T-helper 17 cell (primary cell): ENCODE measurements at regions not wholly inside any gene's neighbourhood (a gene's known extent, or its start where the extent isn't known, plus 50 kb on each side); places are given as distances from the start of the nearest gene placed in this dataset.
"Not testable (repeated sequence)": the region's sequence is repeated elsewhere in the genome, so short reads cannot be mapped to it uniquely, and the experiment has no call there.

ENCODE experiments used
- ATAC-seq: fragments of 150-1000 bp; cut with Tn5 transposase; 2 replicates; pipeline ENCODE4 v1.10.0; 2021; ENCODE audit warnings: mild to moderate bottlenecking, moderate library complexity
- DNase-seq, 3 donors: peaks; one replicate each; pipeline versions ENCODE4 v3.0.0 to v3.0.0-alpha.2; 2020 to 2021
- H3K9me3 ChIP-seq: one replicate; pipeline ENCODE4 v1.7.0; 2013; ENCODE audit warnings: low read length, mild to moderate bottlenecking; ENCODE audit not compliant: control insufficient read depth, poor library complexity, severe bottlenecking
- H3K27ac Mint-ChIP-seq: one replicate; pipeline ENCODE4 v1.8.0; 2022; ENCODE audit warnings: mild to moderate bottlenecking, moderate library complexity, mixed read lengths
- H3K27me3 Mint-ChIP-seq: one replicate; pipeline ENCODE4 v1.8.0; 2022; ENCODE audit warnings: mixed read lengths
- H3K36me3 Mint-ChIP-seq: one replicate; pipeline ENCODE4 v1.8.0; 2022; ENCODE audit warnings: low read depth, mixed read lengths
- H3K4me1 Mint-ChIP-seq: one replicate; pipeline ENCODE4 v1.8.0; 2022; ENCODE audit warnings: mild to moderate bottlenecking, mixed read lengths
- H3K4me3 Mint-ChIP-seq: one replicate; pipeline ENCODE4 v1.8.0; 2022; ENCODE audit warnings: mild to moderate bottlenecking, moderate library complexity, mixed read lengths

- H3K9me3 ChIP-seq, result no peaks in the 10 kb centered on the region
- Mint-ChIP-seq H3K4me3 (peak overlapping the region; percentile 73), H3K27me3 (peaks cover 15% of the 10 kb centered on the region), H3K36me3 (peaks cover 4% of the 10 kb centered on the region), H3K27ac (no peak overlapping the region), H3K4me1 (peaks cover 2% of the 10 kb centered on the region)
- ATAC-seq (no peak), DNase-seq (no peak)
Measured at GRCh38 chr3:174441588-174442301, 417.4 kb upstream of the NAALADL2 start.

- Mint-ChIP-seq H3K27me3 (peaks cover 15% of the 10 kb centered on the region), H3K4me1 (peaks cover 2% of the 10 kb centered on the region), H3K27ac (no peak overlapping the region), H3K4me3 (no peak overlapping the region), H3K36me3 (peaks cover 4% of the 10 kb centered on the region)
- DNase-seq (no peak), ATAC-seq (no peak)
- no peaks in the 10 kb centered on the region for H3K9me3 ChIP-seq
Measured at GRCh38 chr3:174442302-174442682, 416.8 kb upstream of the NAALADL2 start.

GRCh38 chr3:174444391-174444790 lies 414.7 kb upstream of the NAALADL2 start:
- Mint-ChIP-seq H3K4me1 (peaks cover 2% of the 10 kb centered on the region), H3K36me3 (peaks cover 4% of the 10 kb centered on the region), H3K27me3 (peaks cover 14% of the 10 kb centered on the region), H3K4me3 (no peak overlapping the region), H3K27ac (no peak overlapping the region)
- ATAC-seq, result no peak
- no peaks in the 10 kb centered on the region for H3K9me3 ChIP-seq
- DNase-seq, result no peak

DNA sequence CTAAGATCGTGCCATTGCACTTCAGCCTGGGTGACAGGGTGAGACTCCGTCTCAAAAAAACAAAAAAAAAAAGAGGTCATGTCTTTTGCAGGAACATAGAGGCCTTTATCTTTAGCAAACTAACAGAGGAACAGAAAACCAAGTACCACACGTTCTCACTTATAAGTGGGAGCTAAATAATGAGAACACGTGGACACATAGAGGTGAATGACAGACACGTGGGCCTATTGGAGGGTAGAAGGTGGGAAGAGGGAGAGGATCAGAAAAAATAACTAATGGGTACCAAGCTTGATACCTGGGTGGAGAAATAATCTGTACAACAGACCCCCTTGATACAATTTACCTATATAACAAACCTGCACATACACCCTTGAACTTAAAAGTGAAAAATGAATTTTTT lies 401.4 kb upstream of the NAALADL2 start:
- H3K36me3 Mint-ChIP-seq, result no peaks in the 10 kb centered on the region

DNA sequence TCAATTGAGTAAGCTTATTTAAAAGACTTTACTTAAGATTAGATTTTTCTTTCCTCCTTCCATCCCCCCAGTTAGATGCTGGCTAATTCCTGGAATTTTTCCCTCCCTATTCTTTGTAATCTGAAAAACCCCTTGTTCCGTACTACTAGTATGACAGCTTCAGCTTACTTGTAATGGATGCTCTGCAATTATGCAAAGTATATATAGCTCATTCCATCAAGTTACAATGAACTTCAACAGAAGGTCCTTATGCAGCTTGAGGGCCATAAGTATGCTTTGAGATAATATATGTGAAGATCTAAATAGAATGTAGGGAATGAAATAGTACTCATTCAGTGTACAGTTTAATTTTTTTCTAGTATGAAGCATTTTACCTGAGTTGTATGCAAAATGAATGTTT lies 398.3 kb upstream of the NAALADL2 start:
- H3K27me3 Mint-ChIP-seq, result no peaks in the 10 kb centered on the region
- H3K4me3 Mint-ChIP-seq, result no peak overlapping the region
- no peaks in the 10 kb centered on the region for H3K4me1 Mint-ChIP-seq
- no peak for ATAC-seq
- no peaks in the 10 kb centered on the region for H3K36me3 Mint-ChIP-seq
- no peak for DNase-seq
- H3K27ac Mint-ChIP-seq, result no peak overlapping the region
- H3K9me3 ChIP-seq, result no peaks in the 10 kb centered on the region

More for the DNA sequence above, 401.4 kb upstream of the NAALADL2 start:
- H3K27me3 Mint-ChIP-seq, result no peaks in the 10 kb centered on the region
- H3K27ac Mint-ChIP-seq, result no peak overlapping the region
- DNase-seq, result no peak
- H3K4me1 Mint-ChIP-seq, result no peaks in the 10 kb centered on the region
- peaks cover 3% of the 10 kb centered on the region for H3K9me3 ChIP-seq
- no peak for ATAC-seq
- no peak overlapping the region for H3K4me3 Mint-ChIP-seq

DNA sequence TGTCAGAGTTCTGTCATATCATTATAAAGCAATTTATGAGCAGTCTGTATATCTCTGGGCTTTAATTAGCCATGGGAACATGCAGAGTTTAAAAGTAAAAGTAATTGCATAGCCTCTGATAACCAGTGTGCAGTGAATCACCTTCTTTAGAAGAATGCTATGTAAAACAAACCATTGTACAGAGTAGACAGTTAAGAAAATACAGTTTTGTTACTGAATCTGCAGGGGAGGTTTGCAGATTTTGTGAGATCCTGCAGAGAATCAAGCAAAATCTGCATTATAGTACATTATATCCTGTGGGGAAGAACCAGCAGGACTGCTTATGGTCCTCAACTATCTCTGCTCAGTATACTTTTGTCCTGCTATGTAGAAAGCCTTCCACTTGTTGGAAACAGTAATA lies 396.2 kb upstream of the NAALADL2 start:
- no peak for DNase-seq
- Mint-ChIP-seq H3K27me3 (no peaks in the 10 kb centered on the region), H3K4me3 (no peak overlapping the region), H3K36me3 (no peaks in the 10 kb centered on the region), H3K27ac (no peak overlapping the region), H3K4me1 (no peaks in the 10 kb centered on the region)
- ATAC-seq, result no peak
- H3K9me3 ChIP-seq, result no peaks in the 10 kb centered on the region

GRCh38 chr3:174465177-174465576 lies 394.0 kb upstream of the NAALADL2 start:
- no peak for ATAC-seq
- no peak overlapping the region for H3K27ac Mint-ChIP-seq
- no peaks in the 10 kb centered on the region for H3K4me1 Mint-ChIP-seq
- H3K4me3 Mint-ChIP-seq, result no peak overlapping the region
- H3K9me3 ChIP-seq, result no peaks in the 10 kb centered on the region
- no peaks in the 10 kb centered on the region for H3K27me3 Mint-ChIP-seq
- H3K36me3 Mint-ChIP-seq, result no peaks in the 10 kb centered on the region
- DNase-seq, result no peak

- DNase-seq, result no peak
- no peaks in the 10 kb centered on the region for H3K36me3 Mint-ChIP-seq
- no peak overlapping the region for H3K27ac Mint-ChIP-seq
- H3K4me3 Mint-ChIP-seq, result no peak overlapping the region
- no peak for ATAC-seq
- H3K4me1 Mint-ChIP-seq, result no peaks in the 10 kb centered on the region
- no peaks in the 10 kb centered on the region for H3K9me3 ChIP-seq
- no peaks in the 10 kb centered on the region for H3K27me3 Mint-ChIP-seq
Measured at GRCh38 chr3:174466471-174467054, 392.6 kb upstream of the NAALADL2 start.

DNA sequence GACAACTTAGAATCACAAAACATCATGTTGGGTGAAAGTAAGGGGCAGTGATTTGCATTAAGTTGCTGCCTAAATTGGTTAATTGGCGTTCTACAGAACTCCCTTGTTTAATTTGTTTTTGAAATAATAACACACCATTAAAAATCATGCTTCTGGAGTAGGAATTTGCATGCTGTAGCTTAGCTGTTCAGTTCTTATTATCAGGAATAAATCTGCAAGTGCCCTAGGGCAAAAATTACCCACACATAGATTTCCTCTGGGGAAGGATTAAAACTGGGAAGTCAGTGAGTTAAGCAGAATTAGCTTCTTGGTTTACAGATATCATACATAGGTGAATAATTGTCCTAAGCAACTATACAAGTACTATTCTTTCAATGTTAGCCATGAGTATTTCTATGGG lies 381.6 kb upstream of the NAALADL2 start:
- H3K27ac Mint-ChIP-seq, result no peak overlapping the region
- ATAC-seq (no peak), DNase-seq (no peak)
- H3K36me3 Mint-ChIP-seq, result no peaks in the 10 kb centered on the region
- no peaks in the 10 kb centered on the region for H3K27me3 Mint-ChIP-seq
- H3K9me3 ChIP-seq, result no peaks in the 10 kb centered on the region
- H3K4me3 Mint-ChIP-seq, result no peak overlapping the region
- no peaks in the 10 kb centered on the region for H3K4me1 Mint-ChIP-seq

DNA sequence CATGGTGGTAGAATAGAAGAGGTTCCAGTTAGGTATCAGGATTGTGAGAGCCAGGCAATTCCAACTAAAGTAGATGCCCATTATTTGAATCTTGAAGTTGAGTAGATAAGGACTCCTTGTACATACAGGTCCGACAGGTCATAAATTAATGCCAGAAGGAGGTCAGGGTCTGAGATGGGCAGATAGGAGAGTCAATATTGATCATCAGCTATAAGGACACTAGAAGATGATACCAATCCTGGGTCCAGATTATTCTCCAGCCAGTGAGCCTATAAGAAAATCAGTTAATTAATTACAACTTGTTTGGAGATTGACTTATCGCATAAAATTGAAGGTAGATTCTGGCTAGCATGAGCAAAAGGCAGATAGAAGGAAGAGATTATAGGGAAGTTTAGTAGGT lies 378.4 kb upstream of the NAALADL2 start:
- H3K9me3 ChIP-seq, result no peaks in the 10 kb centered on the region
- no peak overlapping the region for H3K4me3 Mint-ChIP-seq
- DNase-seq (no peak), ATAC-seq (no peak)
- no peaks in the 10 kb centered on the region for H3K36me3 Mint-ChIP-seq
- no peak overlapping the region for H3K27ac Mint-ChIP-seq
- no peaks in the 10 kb centered on the region for H3K27me3 Mint-ChIP-seq
- H3K4me1 Mint-ChIP-seq, result no peaks in the 10 kb centered on the region

DNA sequence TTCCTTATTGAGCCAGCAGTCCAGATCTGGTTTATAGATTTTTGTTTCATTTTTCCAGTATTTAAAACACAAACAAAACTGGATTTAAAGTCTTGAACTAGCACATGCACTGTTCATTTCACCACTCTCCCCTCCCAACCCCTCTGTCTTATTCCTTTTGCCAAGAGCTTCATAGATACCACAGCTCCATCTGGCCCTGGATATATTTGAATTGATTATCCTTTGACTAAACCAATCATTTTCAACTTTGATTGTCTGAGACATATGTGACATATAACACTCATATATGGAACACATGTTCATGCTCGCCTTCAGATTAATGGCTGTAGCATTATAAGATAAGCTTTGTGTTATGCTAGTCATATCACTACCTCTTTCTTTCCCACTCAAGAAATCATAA lies 376.6 kb upstream of the NAALADL2 start:
- Mint-ChIP-seq H3K27me3 (no peaks in the 10 kb centered on the region), H3K36me3 (no peaks in the 10 kb centered on the region), H3K27ac (no peak overlapping the region), H3K4me1 (no peaks in the 10 kb centered on the region), H3K4me3 (no peak overlapping the region)
- ATAC-seq, result no peak
- H3K9me3 ChIP-seq, result no peaks in the 10 kb centered on the region
- no peak for DNase-seq

DNA sequence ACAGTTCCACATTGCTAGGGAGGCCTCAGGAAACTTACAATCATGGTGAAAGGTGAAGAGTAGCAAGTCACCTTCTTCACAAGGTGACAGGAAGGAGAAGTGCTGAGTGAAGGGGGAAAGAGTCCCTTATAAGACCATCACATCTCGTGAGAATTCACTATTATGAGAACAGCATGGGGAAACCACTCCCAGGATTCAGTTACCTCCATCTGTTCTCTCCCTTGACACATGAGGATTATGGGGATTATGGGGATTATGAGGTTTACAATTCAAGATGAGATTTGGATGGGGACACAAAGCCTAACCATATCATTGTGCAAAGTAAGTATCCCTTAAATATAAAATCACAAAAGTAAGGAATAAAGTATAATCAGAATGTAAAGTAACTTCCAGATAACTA lies 375.9 kb upstream of the NAALADL2 start:
- ATAC-seq (no peak), DNase-seq (no peak)
- H3K36me3 Mint-ChIP-seq, result no peaks in the 10 kb centered on the region
- H3K4me1 Mint-ChIP-seq, result no peaks in the 10 kb centered on the region
- no peak overlapping the region for H3K4me3 Mint-ChIP-seq
- no peaks in the 10 kb centered on the region for H3K9me3 ChIP-seq
- no peak overlapping the region for H3K27ac Mint-ChIP-seq
- H3K27me3 Mint-ChIP-seq, result no peaks in the 10 kb centered on the region

- ATAC-seq, H3K36me3 Mint-ChIP-seq, DNase-seq, H3K4me3 Mint-ChIP-seq, H3K27me3 Mint-ChIP-seq, H3K9me3 ChIP-seq, H3K27ac Mint-ChIP-seq, H3K4me1 Mint-ChIP-seq: not testable (repeated sequence)
Measured at GRCh38 chr3:174483856-174484255, 375.3 kb upstream of the NAALADL2 start.

DNA sequence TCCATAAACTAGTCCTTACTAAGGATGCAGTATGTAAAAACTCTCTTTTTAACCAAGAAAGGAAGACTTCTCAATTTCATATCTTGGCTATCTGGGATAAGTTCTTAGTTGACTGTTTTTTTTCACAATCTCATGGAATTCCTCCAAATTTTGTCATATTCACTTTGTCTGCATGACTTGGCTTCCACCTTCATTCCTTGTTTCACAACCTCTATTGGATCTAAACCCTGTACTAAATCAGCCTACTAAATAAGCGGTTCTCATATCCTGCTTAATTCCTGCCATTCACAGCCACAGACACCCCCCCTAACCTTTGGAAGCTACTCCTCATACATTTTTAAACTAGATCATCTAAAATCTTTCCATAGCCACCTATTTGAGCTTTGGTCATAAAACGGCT lies 370.6 kb upstream of the NAALADL2 start:
- Mint-ChIP-seq H3K27me3 (no peaks in the 10 kb centered on the region), H3K4me3 (no peak overlapping the region), H3K27ac (no peak overlapping the region), H3K4me1 (no peaks in the 10 kb centered on the region), H3K36me3 (no peaks in the 10 kb centered on the region)
- no peak for DNase-seq
- H3K9me3 ChIP-seq, result no peaks in the 10 kb centered on the region
- no peak for ATAC-seq
